GM19455 (cell line): ENCODE measurements at regions not wholly inside any gene's neighbourhood (a gene's known extent, or its start where the extent isn't known, plus 50 kb on each side); places are given as distances from the start of the nearest gene placed in this dataset.
"Not testable (repeated sequence)": the region's sequence is repeated elsewhere in the genome, so short reads cannot be mapped to it uniquely, and the experiment has no call there.

Experiments used
- ATAC-seq: cut with Tn5 transposase; IDR thresholded peaks from one replicate; pipeline ENCODE4 v1.9.1; 2021; ENCODE audit not compliant: unreplicated experiment

DNA sequence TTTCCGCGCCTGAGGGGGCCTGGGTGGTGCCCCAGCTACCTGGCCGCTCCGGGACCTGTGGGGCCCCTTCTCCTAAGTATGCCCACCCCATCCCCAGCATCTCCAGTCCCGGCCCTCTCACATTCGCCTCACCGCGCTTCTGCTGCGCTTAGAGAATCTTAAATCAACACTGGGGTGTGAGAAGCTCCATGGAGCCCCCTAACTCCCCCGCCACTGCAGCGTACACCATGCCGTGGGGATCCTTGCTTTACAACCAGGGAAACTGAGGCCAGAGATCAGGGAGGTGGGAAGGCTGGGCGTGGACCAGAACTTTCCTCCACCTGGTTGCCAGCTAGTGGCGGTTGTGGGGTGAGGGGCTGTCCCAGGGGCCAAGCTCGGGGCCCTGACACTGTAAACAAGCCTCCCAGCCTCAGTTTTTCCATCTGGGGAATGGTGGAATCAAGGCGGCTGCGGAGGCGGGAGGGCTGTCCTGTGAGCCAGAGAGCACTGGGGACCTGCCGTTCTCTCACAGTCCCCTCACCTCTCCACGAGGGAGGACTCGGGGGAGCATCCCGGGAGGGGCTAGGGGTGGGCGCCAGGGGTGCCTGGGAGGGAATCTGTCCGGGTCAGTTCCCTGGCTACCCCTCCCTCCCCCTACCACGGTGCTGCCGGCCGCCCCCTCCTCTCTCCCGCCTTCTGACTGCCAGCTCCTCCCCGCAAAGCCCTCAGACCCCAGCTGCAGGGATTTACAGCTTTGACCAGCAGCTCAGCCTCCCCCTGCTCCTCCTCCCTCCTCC is 161.2 kb downstream of the C9orf50 start:
- no peak for ATAC-seq

DNA sequence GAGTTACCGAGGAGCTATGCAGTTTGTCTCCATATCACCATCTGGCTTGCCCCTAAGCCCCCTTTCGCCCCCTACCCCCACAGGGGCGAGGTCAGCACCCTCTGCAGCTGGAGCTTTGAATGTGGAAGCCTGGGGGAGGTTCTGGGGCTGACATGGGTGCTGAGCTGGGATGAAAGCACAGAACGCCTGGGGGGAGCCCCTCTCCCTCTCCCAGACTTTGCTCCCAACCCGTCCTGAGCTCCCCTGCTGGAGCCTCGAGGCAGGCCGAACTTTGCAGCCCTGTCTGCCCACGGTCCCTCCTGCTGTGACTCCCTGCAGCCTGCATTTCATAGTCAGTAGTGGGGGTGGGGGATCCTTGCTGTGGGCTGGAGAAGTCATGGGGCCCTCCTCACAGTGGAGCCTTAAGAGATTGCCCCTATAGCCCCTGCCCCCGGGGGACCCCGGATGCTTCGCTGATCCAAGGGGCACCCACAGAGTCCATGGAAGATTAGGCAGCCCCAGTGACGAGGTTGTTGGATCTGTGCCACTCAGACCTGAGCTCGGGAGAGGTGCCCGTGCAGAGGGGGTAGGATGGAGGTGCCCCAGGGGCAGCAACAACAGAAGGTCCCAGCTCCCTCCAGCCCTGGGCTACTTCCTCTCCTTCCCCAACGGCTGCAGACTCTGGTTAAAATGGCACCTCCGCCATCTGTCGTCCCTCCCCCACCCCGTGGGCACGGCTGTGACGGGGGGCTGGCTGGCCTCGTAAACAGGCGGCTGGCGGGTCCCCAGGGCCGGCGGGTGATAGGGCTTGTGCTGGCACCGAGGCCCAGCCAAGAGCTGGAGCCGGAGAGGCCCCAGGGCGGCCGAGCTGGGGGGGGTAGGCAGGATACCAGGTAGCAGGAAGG is 162.0 kb downstream of the C9orf50 start:
- ATAC-seq, result no peak

DNA sequence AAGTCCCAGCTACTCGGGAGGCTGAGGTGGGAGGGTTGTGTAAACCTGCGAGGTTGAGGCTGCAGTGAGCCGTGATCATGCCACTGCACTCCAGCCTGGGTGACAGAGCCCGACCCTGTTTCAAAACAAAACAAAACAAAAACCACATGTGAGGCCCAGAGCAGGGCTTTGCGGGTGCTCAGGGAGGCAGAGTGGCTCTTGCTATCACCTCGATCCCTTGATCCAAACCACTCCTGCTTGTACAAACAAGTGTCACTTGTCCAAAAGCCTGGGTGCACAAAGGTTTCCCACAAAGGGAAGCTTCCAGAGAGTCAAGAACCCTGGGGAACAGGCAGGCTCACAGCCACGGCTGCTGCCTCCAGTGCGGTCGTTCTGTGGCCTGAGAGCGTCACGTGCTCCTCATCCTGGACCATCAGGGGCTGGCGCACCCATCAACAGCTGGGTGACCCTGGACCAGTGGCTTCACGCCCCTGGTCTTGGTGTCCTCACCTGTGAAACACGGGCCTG is 162.7 kb downstream of the C9orf50 start:
- ATAC-seq, result no peak

DNA sequence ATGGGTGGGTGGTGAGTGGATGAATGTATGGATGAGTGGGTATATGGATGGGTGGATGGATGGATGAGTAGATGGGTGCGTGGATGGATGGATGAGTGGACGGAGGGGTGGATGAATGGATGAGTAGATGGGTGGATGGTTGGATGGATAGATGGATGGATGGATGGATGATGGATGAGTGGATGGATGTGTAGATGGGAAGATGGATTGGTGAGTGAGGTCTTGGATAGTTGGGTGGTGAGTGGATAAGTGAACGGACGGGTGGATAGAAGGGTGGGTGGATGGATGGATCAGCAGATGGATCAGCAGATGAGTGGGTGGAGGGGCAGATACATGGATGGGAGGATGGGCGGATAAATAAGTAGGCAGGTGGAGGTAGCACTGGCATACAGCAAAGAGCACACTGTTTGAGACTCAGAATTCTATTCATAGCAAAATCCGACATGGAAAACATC is 163.5 kb downstream of the C9orf50 start:
- no peak for ATAC-seq

DNA sequence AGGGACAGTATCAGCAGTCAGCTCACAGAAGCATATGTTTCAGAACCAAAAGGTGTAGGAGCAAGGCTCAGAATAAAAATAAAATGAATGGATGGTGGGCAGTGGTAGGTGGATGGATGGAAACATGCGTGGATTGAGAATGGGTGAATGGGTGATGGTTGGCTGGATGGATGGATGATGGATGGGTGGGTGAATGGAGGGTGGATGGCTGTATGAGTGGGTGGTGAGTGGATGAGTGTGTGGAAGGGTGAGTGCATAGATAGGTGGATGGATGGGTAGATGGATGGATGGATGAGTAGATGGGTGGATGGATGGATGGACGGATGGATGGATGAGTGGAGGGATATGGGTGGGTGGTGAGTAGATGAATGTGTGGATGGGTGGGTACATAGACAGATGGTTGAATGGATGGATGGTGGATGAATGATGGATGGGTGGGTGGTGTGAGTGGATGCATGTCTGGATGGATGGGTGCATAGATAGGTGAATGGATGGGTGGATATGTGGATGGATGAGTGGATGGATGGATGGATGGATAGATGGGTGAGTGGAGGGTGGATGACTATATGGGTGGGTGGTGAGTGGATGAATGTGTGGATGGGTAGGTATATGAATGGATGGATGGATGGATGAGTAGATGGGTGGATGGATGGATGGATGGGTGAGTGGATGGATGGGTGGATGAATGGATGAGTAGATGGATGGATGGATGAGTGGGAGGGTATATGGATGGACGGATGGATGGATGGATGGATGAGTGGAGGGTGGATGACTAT is 164.2 kb downstream of the C9orf50 start:
- ATAC-seq, result no peak

DNA sequence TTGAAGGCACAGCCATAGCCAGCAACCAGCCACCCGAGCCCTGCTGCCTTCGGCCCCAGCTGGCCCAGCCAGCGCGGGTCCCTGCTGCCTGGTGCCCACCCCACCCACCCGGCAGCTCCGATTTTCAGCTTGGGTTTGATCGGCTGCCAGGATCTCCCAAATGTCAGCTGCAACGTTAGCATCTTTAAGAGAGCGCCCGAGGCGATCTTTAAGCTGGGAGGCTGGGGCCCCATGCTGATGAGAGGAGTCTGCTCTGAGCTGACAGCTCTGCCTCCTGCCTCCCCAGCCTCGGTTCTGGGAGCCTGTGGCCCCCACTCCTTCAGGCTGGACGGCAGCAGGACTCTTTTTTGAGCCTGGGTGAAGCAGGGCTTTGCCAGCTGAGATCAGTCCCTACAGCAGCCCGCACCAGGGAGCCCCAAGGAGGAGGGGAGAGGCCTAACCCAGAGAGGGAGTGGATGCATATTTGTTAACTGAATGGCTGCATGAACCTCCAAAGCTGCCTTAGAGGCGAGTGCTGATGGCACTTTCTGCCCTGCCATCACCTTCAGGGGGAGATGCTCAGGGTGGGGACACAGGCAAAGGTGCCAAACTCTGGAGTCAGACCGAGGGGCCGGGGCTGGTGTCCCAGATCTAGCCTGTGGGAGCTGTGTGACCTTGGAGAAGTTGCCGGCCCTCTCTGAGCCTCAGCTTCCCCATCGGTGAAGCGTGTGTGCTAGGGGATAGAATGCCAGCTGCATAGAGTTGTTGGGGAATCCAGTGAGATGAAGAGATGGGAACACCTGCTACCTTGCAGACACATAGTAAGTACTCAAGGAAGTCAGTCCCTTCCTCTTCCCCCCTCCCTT is 165.5 kb downstream of the C9orf50 start:
- ATAC-seq, result no peak

DNA sequence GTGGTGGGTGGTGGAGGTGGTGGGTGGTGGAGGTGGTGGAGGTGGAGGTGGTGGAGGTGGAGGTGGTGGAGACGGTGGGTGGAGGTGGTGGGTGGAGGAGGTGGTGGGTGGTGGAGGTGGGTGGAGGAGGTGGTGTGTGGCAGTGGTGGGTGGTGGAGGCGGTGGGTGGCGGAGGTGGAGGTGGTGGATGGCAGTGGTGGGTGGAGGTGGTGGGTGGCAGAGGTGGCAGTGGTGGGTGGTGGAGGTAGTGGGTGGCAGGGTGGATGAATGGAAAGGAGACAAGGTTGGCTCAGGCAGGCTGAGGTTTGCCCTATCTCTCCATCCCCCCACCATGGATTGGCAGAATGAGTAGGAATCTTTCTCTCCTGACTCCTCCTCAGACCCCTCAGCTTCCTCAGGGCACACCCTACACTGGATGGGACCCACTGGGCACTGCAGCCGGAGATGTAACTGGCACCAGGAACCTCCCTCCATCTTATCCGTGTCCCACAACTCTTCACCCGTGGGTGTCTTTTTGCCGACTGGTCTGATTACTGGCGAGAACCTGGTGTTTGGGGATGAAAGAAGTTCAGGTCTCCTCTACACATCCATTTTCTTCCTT is 166.3 kb downstream of the C9orf50 start:
- ATAC-seq, result no peak

DNA sequence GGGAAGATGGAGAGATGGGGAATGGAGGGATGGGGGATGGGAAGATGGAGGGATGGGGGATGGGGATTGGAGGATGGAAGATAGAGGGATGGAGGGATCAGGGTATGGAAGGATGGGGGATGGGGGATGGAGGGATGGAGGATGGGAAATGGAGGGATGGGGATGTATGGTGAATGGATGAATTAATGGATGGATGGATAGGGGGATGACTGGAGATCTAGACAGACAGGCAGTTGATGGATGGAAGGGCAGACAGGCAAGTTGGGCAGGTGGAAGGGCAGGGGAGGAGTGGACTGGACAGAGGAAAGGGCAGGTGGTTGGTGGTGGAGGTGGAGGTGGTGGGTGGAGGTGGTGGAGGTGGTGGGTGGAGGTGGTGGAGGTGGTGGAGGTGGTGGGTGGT is 167.2 kb downstream of the C9orf50 start:
- ATAC-seq, result no peak

DNA sequence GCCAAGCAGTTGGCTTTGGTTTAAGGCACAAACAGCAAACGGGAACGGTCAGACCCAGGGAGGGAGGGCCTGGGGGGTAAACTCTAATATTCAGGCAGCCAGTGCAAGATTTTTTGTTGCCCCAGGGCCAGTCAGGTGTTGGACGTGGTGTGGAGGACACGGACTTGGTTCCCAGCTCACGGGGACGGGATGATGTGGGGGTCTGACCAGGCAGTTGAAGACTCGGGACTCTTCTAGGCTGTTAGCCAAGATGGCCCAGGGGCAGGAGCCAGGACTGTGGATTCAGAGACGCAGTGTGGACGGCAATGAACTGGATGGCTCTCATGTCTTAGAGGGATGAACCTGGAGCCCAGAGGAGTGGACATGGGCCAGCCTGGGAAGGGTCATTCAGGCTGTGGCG is 169.2 kb downstream of the C9orf50 start:
- no peak for ATAC-seq

DNA sequence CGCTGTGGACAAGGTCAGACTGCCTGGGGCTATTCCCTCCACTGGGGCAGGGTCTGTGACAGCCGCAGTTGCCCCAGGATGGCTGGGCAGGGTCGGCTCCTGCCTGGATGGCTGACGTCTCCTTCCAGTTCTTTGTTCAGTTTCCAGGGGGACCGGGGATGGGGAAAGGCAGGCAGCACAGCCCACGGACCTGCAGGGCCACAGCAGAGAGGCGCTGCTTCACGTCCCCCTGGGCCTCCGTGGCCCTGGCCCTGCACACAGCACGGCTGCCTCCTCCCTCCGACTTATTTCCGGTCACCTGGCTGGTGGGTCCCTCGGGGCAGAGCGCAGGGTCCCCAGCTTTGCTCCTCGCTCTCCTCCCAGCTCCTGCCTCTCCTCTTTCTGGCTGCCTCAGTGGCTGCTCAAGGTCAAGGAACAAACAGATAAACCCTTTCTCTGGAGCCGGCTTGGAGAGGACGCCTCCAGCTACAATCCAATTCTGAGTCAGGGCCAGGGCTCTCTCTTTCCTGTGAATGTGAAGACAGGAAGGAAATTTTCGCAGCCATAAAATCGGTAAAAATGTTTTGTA is 169.7 kb downstream of the C9orf50 start:
- ATAC-seq, result no peak

DNA sequence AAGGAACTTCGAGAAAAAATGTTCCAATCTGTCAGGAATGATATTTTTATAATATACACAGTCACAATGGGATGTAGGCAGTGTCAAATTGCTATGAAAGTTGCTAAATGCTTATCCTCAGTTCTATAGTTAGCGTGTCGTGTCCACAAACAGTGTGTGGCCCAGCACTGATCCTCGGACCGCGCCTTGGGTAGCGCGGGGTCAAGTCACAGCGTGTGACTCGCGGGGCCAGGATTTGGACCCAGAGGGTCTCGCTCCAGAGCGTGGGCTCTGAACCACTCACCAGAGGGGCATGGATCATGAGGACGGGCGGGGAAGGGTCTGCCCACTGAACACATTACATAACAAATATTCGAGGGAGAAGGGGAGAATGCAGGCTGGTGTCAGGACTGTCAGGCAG is 171.8 kb downstream of the C9orf50 start:
- ATAC-seq, result no peak

DNA sequence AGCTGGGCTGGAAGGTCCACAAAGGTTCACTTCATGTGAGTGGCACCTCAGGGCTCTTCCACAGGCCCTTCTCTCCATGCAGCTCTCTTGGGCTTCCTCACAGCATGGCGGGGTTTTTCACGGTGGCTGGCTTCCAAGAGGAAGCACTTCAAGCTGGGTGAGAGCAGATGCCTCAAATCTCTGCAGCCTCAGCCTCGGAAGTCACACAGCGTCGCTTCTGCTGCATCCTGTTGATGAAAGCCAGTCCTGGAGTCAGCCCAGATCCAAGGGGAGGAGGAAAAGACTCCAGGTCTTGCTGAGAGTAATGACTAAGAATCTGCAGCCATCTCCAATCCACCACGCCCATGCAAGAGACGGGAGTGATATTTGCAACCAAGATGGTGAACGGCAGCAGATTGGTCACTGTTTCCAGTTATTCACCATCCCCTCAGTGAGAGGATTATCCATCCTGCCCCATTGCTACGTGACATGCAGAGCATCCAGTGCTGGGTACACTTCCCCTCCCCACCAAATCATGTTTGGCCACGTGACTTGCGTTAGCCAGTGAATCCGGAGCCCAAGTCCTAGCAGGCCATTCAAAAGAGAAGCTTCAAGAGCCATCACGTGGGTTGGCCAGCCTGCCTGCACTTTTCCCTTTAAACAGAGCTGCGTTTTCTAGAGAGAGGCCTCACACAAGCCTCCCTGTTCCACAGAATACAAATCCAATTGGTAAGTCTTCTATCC is 173.9 kb downstream of the C9orf50 start:
- no peak for ATAC-seq

DNA sequence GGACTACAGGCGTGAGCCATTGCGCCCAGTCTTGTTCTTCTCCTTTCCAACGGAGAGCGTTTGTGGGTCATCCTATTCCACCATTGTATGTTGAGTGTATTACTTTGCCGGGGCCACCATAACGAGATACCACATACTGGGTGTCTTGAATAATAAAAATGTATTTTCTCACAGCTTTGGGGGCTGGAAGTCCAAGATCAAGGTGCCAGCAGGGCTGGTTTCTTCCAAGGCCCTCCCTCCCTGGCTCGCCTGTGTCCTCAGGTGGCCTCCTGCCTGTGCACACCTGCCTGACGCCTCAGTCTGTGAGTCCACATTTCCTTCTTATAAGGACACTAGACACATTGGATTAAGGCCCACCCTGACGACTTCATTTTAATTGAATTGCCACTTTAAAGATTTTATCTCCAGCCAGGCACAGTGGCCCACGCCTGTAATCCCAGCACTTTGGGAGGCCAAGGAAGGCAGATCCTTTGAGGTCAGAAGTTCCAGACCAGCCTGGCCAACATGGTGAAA is 175.1 kb downstream of the C9orf50 start:
- no peak for ATAC-seq

DNA sequence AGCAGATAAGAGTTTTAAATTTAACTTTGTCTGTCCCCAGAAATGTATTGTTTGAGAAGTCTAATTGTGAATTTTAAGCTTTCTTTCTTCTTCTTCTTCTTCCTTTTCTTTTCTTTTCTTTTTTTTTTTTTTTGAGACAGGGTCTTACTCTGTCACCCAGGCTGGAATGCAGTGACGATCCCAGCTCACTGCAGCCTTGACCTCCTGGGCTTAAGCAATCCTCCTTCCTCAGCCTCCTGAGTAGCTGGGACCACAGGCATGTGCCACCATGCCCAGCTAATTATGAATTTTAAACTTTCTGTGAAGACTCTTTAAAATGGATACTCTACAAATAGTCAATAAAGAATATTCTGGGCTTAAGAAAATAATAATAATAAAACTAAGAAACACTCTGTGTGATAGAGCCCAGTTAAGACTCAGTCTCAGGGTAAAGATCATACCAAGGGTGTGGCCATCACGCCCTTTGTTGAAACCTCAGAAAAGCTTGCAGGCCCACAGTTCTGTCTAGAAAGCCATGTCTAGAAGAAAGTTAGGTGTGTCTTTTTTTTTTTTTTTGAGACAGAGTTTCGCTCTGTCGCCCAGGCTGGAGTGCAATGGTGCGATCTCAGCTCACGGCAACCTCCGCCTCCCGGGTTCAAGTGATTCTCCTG is 177.3 kb downstream of the C9orf50 start:
- ATAC-seq, result not testable (repeated sequence)

DNA sequence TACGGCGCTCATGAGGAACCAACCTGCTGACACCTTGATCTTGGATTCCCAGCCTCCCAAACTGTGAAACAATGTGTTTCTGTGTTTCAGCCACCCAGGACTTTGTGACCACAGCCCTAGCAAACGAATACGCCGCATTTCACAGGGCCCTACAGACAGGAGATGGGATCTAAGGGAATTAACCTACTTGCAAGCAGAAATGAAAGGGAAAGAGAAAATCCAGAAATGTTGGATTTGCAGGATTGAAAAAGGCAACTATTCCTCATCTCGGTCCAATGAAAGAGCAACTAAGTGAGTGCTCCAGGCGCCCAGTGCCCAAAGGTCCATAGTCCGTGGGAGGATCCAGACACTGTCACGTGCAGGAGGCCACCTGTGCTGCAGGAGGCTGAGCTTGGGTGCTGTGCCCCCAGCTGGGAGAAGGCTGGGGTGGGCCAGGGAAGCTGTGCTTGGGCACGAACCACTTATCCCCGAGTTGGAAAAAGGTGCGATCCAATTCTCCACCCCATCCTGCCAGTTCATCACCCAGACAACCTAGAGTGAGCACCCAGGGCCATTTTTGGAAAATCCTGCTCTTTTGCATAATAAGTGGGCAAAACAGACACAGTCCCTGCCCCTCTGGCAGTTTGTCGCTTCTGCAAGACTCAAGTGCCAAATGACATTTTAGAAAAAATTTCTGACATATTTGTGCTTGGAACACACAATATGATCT is 177.9 kb downstream of the C9orf50 start:
- ATAC-seq, result no peak

DNA sequence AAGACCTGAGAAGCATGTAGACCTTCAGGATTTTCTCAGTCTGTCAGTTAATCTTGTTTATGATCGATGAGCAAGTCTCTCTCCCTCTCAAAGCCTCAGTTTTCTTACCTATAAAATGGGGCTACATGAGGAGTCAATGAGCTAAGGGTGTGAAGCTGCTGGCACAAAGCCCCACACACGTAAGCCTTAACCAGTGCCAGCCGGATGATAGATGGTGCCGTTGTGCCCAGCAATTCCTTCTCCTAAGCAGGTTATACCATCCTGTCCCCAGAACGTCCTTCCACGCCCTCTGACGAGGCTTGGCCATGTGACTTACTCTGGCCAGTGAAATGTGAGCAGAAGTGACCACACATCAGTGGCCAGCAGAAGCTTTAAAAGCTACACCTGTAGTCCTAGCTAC is 179.0 kb downstream of the C9orf50 start:
- ATAC-seq, result no peak

DNA sequence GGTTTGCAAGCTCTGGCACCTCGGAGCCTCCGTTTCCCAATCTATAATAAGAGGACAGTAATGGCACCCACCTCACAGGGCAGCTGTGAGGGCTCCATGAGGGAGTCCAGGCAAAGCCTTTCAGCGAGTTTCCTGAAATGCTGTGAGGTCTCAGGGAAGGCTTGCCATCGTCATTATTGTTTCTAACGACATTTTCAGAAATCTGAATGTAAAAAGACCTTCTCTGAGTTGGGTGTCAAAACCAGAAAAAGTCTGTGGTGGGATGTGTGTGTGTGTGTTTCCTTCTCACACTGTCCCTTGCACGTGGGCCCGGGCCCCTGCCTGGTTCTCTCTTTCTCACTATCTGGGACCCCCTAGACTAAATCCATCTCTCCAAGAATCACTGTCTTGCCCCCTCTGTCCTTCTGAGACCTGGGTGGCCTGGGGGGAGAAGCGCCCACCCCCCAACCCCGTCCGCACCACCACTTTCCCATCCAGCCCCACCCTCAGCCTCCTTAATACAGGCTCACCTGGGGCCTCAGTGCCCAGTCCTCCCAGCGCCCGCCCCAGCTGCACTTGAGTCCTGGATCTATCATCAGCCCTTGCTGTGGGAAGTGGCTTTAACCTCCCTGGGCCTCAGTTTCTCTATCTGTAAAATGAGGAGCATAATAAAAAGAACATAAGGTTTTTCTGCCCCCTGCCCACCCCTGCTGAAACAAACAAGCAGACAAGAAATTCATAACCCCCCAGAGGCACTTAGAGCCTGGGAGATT is 180.3 kb downstream of the C9orf50 start:
- ATAC-seq, result no peak
